Pancreas (tissue), 10 donors: ENCODE measurements at regions not wholly inside any gene's neighbourhood (a gene's known extent, or its start where the extent isn't known, plus 50 kb on each side); places are given as distances from the start of the nearest gene placed in this dataset.

Experiments used
- ATAC-seq, 4 donors: fragments of 200-7000 bp; cut with Tn5 transposase; one replicate each; pipeline versions ENCODE4 v1.8.0 to v1.9.1; 2020; ENCODE audit warnings: mild to moderate bottlenecking in 4 of 4, moderate library complexity in 4 of 4
- DNase-seq, 6 donors: peaks; one replicate each; pipeline ENCODE4 v3.0.0-alpha.2; 2020
- FAIRE-seq: peaks from 2 replicates; lab custom pipeline; 2012; peaks lifted over from hg19 to GRCh38; lab: Jason Lieb, UNC
- H3K27ac ChIP-seq, 4 donors: fragments of 200-600 bp; sonication (generic); 1 replicate in 3 of 4; 2 replicates in 1 of 4; pipeline versions ENCODE4 v1.5.0 to v1.8.0; 2020
- H3K27me3 ChIP-seq, 4 donors: fragments of 200-600 bp; one replicate each; pipeline ENCODE4 v1.8.0; 2021
- H3K36me3 ChIP-seq, 3 donors: fragments of 200-600 bp; sonication (generic) in 1 of 3; one replicate each; pipeline versions ENCODE4 v1.5.0 to v1.8.0; 2020 to 2021
- H3K4me1 ChIP-seq, 3 donors: fragments of 200-600 bp; one replicate each; pipeline ENCODE4 v1.8.0; 2021
- H3K4me3 ChIP-seq, 4 donors: fragments of 200-600 bp; sonication (generic) in 2 of 4; one replicate each; pipeline versions ENCODE4 v1.5.0 to v1.8.0; 2020 to 2021
- H3K9me3 ChIP-seq, 4 donors: fragments of 200-600 bp; one replicate each; pipeline ENCODE4 v1.8.0; 2021
- CTCF ChIP-seq, 4 donors: fragments of 200-600 bp; sonication (generic) in 3 of 4; IDR thresholded peaks; one replicate each; pipeline versions ENCODE4 v1.5.0 to v1.8.0; 2021; ENCODE audit warnings: antibody characterized with exemption in 4 of 4
- WGBS, 2 donors: extraction: QIAGEN DNeasy Blood & Tissue Kit; methylation state at CpG; one replicate each; pipeline ENCODE4 v1.1.7; 2013; 5-methylcytosine and 5-hydroxymethylcytosine counted together
- intact Hi-C, 3 donors: fragments of 100-400 bp; cut with DNase I; formaldehyde crosslinking; loops; one replicate each; pipeline versions ENCODE4 v1.11.1 to v1.14.2; 2022
- donor health status: healthy with polysubstance abuse.
- donor health status: DM: no; HTN: no; CAD: no; lungs with moderate emphysema.
- donor health status: DM: no; HTN: no; CAD: no.
- donor health status: control.
- donor health status: control.
- donor health status: Bipolar disorder and iron deficiency.
- donor health status: DM: yes; HTN: yes; CAD: no.
- donor health status: DM: no; HTN: no; CAD: no.
- donor health status: DM: no; HTN: no; CAD: no.
- donor health status: DM: yes; HTN: yes; CAD: no.

GRCh38 chr5:68942169-68942568 is 151.6 kb upstream of the SLC30A5 start:
- intact Hi-C loops, result no loop called here
- H3K36me3 ChIP-seq, result no peaks in the 10 kb centered on the region
- TF ChIP-seq CTCF (IDR thresholded peaks at IDR 0.05), result no peak
- no peaks in the 10 kb centered on the region for H3K27me3 ChIP-seq
- no peaks in the 10 kb centered on the region for H3K4me1 ChIP-seq
- 73 to 85% methylated on average over 2 of the region's 2 CpGs for WGBS, 2 donors
- H3K9me3 ChIP-seq, result no peaks in the 10 kb centered on the region
- no peak overlapping the region for H3K27ac ChIP-seq
- FAIRE-seq (no peak), ATAC-seq (no peak), DNase-seq (no peak)
- no peak overlapping the region for H3K4me3 ChIP-seq

GRCh38 chr5:68946728-68947127 is 147.1 kb upstream of the SLC30A5 start:
- H3K36me3 ChIP-seq, result no peaks in the 10 kb centered on the region
- H3K27me3 ChIP-seq, result no peaks in the 10 kb centered on the region
- 94 to 96% methylated on average over 3 of the region's 3 CpGs for WGBS, 2 donors
- intact Hi-C loops, result no loop called here
- ATAC-seq (no peak), FAIRE-seq (no peak), DNase-seq (no peak)
- H3K9me3 ChIP-seq, result no peaks in the 10 kb centered on the region
- TF ChIP-seq CTCF (IDR thresholded peaks at IDR 0.05), result no peak
- H3K4me1 ChIP-seq, result no peaks in the 10 kb centered on the region
- no peak overlapping the region for H3K4me3 ChIP-seq
- no peak overlapping the region for H3K27ac ChIP-seq

- H3K27me3 ChIP-seq, result no peaks in the 10 kb centered on the region
- no peaks in the 10 kb centered on the region for H3K36me3 ChIP-seq
- no peak overlapping the region for H3K27ac ChIP-seq
- FAIRE-seq (no peak), DNase-seq (no peak), ATAC-seq (no peak)
- no peaks in the 10 kb centered on the region for H3K4me1 ChIP-seq
- TF ChIP-seq CTCF (IDR thresholded peaks at IDR 0.05), result no peak
- intact Hi-C loops, result no loop called here
- H3K4me3 ChIP-seq, result no peak overlapping the region
- no peaks in the 10 kb centered on the region for H3K9me3 ChIP-seq
- WGBS, 2 donors, result 16 to 81% methylated on average over 2 of the region's 2 CpGs
Measured at GRCh38 chr5:68947986-68948385, 145.8 kb upstream of the SLC30A5 start.

GRCh38 chr5:68949256-68949655 is 144.6 kb upstream of the SLC30A5 start:
- H3K4me1 ChIP-seq, result no peaks in the 10 kb centered on the region
- no peaks in the 10 kb centered on the region for H3K36me3 ChIP-seq
- H3K4me3 ChIP-seq, result no peak overlapping the region
- DNase-seq (no peak), FAIRE-seq (no peak), ATAC-seq (no peak)
- intact Hi-C loops, result no loop called here
- no peaks in the 10 kb centered on the region for H3K27me3 ChIP-seq
- no peak for TF ChIP-seq CTCF (IDR thresholded peaks at IDR 0.05)
- no peaks in the 10 kb centered on the region for H3K9me3 ChIP-seq
- 64 to 70% methylated on average over 3 of the region's 3 CpGs for WGBS, 2 donors
- no peak overlapping the region for H3K27ac ChIP-seq

- intact Hi-C loops, result no loop called here
- FAIRE-seq, result no peak
- H3K36me3 ChIP-seq, result no peaks in the 10 kb centered on the region
- no peaks in the 10 kb centered on the region for H3K4me1 ChIP-seq
- no peak for TF ChIP-seq CTCF (IDR thresholded peaks at IDR 0.05)
- no peak overlapping the region for H3K4me3 ChIP-seq
- no peak for DNase-seq
- no peak for ATAC-seq
- H3K9me3 ChIP-seq, result no peaks in the 10 kb centered on the region
- H3K27ac ChIP-seq, result no peak overlapping the region
- 40 to 52% methylated on average over 4 of the region's 4 CpGs for WGBS, 2 donors
- no peaks in the 10 kb centered on the region for H3K27me3 ChIP-seq
Measured at GRCh38 chr5:68949711-68950110, 144.1 kb upstream of the SLC30A5 start.
